Endothelial cell of umbilical vein (primary cell): ENCODE measurements at regions not wholly inside any gene's neighbourhood (a gene's known extent, or its start where the extent isn't known, plus 50 kb on each side); places are given as distances from the start of the nearest gene placed in this dataset.

Experiments used
- BruUV-seq: library from RNA; stranded (reverse); fragments of 400-500 nt; replicated peaks from 2 replicates; lab custom pipeline; 2021; lab: Mats Ljungman, UMichigan
- CTCF ChIA-PET: fragments of 300-600, 350-600 bp; sonication (Branson Sonifier 250); formaldehyde crosslinking; loops from one replicate; lab custom pipeline; 2021; ENCODE audit warnings: antibody characterized with exemption, inconsistent platforms; lab: Charles Lee
- POLR2A ChIA-PET: fragments of 300-600, 350-600 bp; sonication (Branson Sonifier 250); formaldehyde crosslinking; loops from one replicate; lab custom pipeline; 2021; ENCODE audit warnings: antibody characterized with exemption, inconsistent platforms; lab: Charles Lee
- DNase-seq: peaks from one replicate; pipeline ENCODE4 v3.0.0-alpha.2; 2011; ENCODE audit warnings: low read depth, low spot score
- FAIRE-seq: peaks from 2 replicates; lab custom pipeline; 2011; peaks lifted over from hg19 to GRCh38; lab: Jason Lieb, UNC
- H2AFZ ChIP-seq: 2 replicates; pipeline ENCODE4 v1.6.0; 2012; ENCODE audit warnings: low read depth, low read length, control low read depth, inconsistent platforms
- H3K27ac ChIP-seq: 2 replicates; pipeline ENCODE4 v1.5.1; 2011; ENCODE audit warnings: low read depth, mild to moderate bottlenecking, control low read depth, low read length, moderate library complexity; ENCODE audit not compliant: insufficient read depth
- H3K27me3 ChIP-seq, 2 experiments: 2 replicates each; pipeline versions ENCODE4 v1.6.0 to v1.6.1; 2011; ENCODE audit warnings: low read length in 2 of 2, mixed read lengths in 1 of 2; ENCODE audit not compliant: control insufficient read depth in 2 of 2, insufficient read depth in 2 of 2
- H3K36me3 ChIP-seq, 2 experiments: 2 replicates in 1 of 2; 3 replicates in 1 of 2; pipeline ENCODE4 v1.5.1; 2011; ENCODE audit warnings: low read length in 2 of 2, mild to moderate bottlenecking in 1 of 2, moderate library complexity in 1 of 2; ENCODE audit not compliant: control insufficient read depth in 2 of 2, insufficient read depth in 2 of 2; ENCODE audit errors: extremely low read depth in 1 of 2
- H3K4me1 ChIP-seq: 3 replicates; pipeline ENCODE4 v1.5.1; 2011; ENCODE audit warnings: mild to moderate bottlenecking, low read length; ENCODE audit not compliant: control insufficient read depth, insufficient read depth; ENCODE audit errors: extremely low read depth
- H3K4me2 ChIP-seq: 2 replicates; pipeline ENCODE4 v1.6.1; 2011; ENCODE audit warnings: low read length, control low read depth, mixed read lengths; ENCODE audit not compliant: insufficient read depth
- H3K4me3 ChIP-seq, 3 experiments: fragments of 200-600 bp in 1 of 3; sonication (generic), shearing (Covaris generic) in 1 of 3; replicated peaks in 1 of 3; 2 replicates each; pipeline ENCODE4 v1.5.1; 2011 to 2016; ENCODE audit warnings: control low read depth in 3 of 3, low read length in 3 of 3, mild to moderate bottlenecking in 2 of 3, inconsistent platforms in 1 of 3, low read depth in 1 of 3, moderate library complexity in 1 of 3; ENCODE audit not compliant: insufficient read depth in 1 of 3
- H3K79me2 ChIP-seq: 2 replicates; pipeline ENCODE4 v1.6.0; 2012; ENCODE audit warnings: low read length, inconsistent platforms; ENCODE audit not compliant: control insufficient read depth, insufficient read depth
- H3K9ac ChIP-seq: replicated peaks from 2 replicates; pipeline ENCODE3; 2011; ENCODE audit warnings: low read length, control low read depth; ENCODE audit not compliant: insufficient read depth; ENCODE audit errors: extremely low read depth
- H3K9me1 ChIP-seq: replicated peaks from 3 replicates; pipeline ENCODE4 v1.6.0; 2011; ENCODE audit warnings: mild to moderate bottlenecking, low read length; ENCODE audit not compliant: control insufficient read depth, insufficient read depth; ENCODE audit errors: extremely low read depth
- H3K9me3 ChIP-seq: replicated peaks from 2 replicates; pipeline ENCODE4 v1.5.1; 2012; ENCODE audit warnings: low read length, inconsistent platforms; ENCODE audit not compliant: control insufficient read depth, insufficient read depth
- H4K20me1 ChIP-seq: replicated peaks from 2 replicates; pipeline ENCODE3; 2011; ENCODE audit warnings: mild to moderate bottlenecking, low read length; ENCODE audit not compliant: control insufficient read depth, insufficient read depth; ENCODE audit errors: extremely low read depth
- EZH2 ChIP-seq: IDR thresholded peaks from 2 replicates; pipeline ENCODE4 v1.6.1; 2012; ENCODE audit warnings: borderline replicate concordance, low read depth, mild to moderate bottlenecking, moderate library complexity, low read length, inconsistent platforms; ENCODE audit not compliant: severe bottlenecking
- FOS ChIP-seq: IDR thresholded peaks from 2 replicates; pipeline ENCODE4 v1.6.1; 2011; ENCODE audit warnings: mild to moderate bottlenecking, low read length, moderate library complexity, borderline replicate concordance; ENCODE audit not compliant: insufficient read depth
- GATA2 ChIP-seq: IDR thresholded peaks from 2 replicates; pipeline ENCODE4 v1.7.0; 2011; ENCODE audit warnings: low read depth, mild to moderate bottlenecking, moderate library complexity, mixed read lengths, low read length; ENCODE audit not compliant: insufficient read length, insufficient read depth
- JUN ChIP-seq: IDR thresholded peaks from 2 replicates; pipeline ENCODE4 v1.6.1; 2011; ENCODE audit warnings: borderline replicate concordance, low read depth; ENCODE audit not compliant: insufficient read length, insufficient read depth
- MYC ChIP-seq: IDR thresholded peaks from one replicate; pipeline ENCODE4 v1.6.1; 2011; ENCODE audit warnings: mild to moderate bottlenecking, low read depth, low read length
- POLR2A ChIP-seq: IDR thresholded peaks from 2 replicates; pipeline ENCODE4 v1.6.1; 2012; ENCODE audit warnings: low read depth, mild to moderate bottlenecking, control low read depth, low read length
- POLR2AphosphoS5 ChIP-seq: IDR thresholded peaks from 2 replicates; pipeline ENCODE4 v1.6.1; 2012; ENCODE audit warnings: low read depth, mild to moderate bottlenecking, control low read depth, low read length, moderate library complexity; ENCODE audit not compliant: insufficient read depth
- dilution Hi-C: fragments of 300-500 bp; cut with MboI; formaldehyde crosslinking; loops from one replicate; pipeline ENCODE4 v1.15.0; 2019; ENCODE audit warnings: low sequenced_read_pairs; ENCODE audit not compliant: extremely low pct_ligation_motif_present
- intact Hi-C: fragments of 100-400 bp; cut with micrococcal nuclease; formaldehyde crosslinking; loops from one replicate; pipeline ENCODE4 v1.10.0; 2022
- TF ChIP-seq, protein P1 (sequence below), 2 donors: IDR thresholded peaks; 1 replicate in 1 of 2; 2 replicates in 1 of 2; pipeline ENCODE4 v1.5.1; 2011; ENCODE audit warnings: low read length in 2 of 2, mild to moderate bottlenecking in 2 of 2, moderate library complexity in 2 of 2, control low read depth in 1 of 2, inconsistent platforms in 1 of 2, low read depth in 1 of 2; ENCODE audit not compliant: insufficient read depth in 1 of 2; ENCODE audit errors: extremely low read depth in 1 of 2
- TF ChIP-seq, protein P2 (sequence below): IDR thresholded peaks from 2 replicates; pipeline ENCODE4 v1.6.1; 2011; ENCODE audit not compliant: insufficient read depth, insufficient read length

DNA sequence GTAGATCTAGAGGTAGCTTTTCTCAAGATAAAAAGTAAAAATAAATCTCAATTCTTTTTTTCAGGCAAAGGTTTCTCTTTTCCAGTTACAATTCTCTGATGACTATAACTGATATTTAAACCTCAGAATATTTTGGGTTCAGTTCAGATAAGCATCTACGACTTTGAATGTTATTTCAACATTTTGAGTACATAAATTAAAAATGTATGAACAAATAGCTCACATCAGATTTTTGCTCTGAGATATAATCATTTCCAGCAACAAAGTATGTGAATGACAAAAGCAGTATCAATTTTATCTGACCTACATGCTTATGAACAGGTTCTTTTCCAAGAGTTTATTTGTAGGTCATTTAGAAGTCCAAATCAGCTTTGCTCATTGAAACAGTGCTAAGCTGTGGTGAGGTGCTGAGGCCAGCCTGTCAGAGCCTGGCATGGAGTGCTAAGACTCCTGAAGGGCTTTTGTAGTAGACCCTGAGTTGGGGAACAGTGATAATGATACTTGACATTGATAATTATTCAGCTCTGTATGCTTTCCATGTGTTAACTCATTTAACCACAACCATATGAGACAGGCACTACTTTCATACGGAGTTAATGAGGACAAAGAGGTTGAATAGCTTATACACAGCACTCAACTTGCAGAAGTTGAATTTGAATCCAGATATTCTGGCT, 205.0 kb upstream of the DCN start:
- no peaks in the 10 kb centered on the region for H4K20me1 ChIP-seq
- dilution Hi-C loops (no loop called here), intact Hi-C loops (no loop called here)
- no peaks in the 10 kb centered on the region for H3K79me2 ChIP-seq
- no peak for DNase-seq
- no peak for FAIRE-seq
- no peaks in the 10 kb centered on the region for H3K9me3 ChIP-seq
- H3K27ac ChIP-seq, result no peak overlapping the region
- no peaks in the 10 kb centered on the region for H3K27me3 ChIP-seq
- H3K4me2 ChIP-seq, result no peak overlapping the region
- no peaks in the 10 kb centered on the region for H3K4me1 ChIP-seq
- no peak overlapping the region for H3K4me3 ChIP-seq
- no peak overlapping the region for H2AFZ ChIP-seq
- no peak overlapping the region for H3K9ac ChIP-seq
- BruUV-seq, result no TSS peak
- ChIA-PET POLR2A (interaction anchor here (1.3 kb wide), 1 partner anchor 758 kb away, joined by 7 read pairs; the partner anchor contains the start of gene BTG1), CTCF (interaction anchor here (1.3 to 2.2 kb wide), 4 partner anchors 12 to 1183 kb away, joined by 3 to 9 read pairs (median 5); no protein-coding TSS in a partner anchor)
- no peak for TF ChIP-seq GATA2
- TF ChIP-seq, protein P1, sequence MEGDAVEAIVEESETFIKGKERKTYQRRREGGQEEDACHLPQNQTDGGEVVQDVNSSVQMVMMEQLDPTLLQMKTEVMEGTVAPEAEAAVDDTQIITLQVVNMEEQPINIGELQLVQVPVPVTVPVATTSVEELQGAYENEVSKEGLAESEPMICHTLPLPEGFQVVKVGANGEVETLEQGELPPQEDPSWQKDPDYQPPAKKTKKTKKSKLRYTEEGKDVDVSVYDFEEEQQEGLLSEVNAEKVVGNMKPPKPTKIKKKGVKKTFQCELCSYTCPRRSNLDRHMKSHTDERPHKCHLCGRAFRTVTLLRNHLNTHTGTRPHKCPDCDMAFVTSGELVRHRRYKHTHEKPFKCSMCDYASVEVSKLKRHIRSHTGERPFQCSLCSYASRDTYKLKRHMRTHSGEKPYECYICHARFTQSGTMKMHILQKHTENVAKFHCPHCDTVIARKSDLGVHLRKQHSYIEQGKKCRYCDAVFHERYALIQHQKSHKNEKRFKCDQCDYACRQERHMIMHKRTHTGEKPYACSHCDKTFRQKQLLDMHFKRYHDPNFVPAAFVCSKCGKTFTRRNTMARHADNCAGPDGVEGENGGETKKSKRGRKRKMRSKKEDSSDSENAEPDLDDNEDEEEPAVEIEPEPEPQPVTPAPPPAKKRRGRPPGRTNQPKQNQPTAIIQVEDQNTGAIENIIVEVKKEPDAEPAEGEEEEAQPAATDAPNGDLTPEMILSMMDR (IDR thresholded peaks at IDR 0.05; ENCODE audit: extremely low read depth in 1 of 2, insufficient read depth in 1 of 2, low read depth in 1 of 2, low read length in 2 of 2), result no peak
- H3K36me3 ChIP-seq, result no peaks in the 10 kb centered on the region
- no peaks in the 10 kb centered on the region for H3K9me1 ChIP-seq

DNA sequence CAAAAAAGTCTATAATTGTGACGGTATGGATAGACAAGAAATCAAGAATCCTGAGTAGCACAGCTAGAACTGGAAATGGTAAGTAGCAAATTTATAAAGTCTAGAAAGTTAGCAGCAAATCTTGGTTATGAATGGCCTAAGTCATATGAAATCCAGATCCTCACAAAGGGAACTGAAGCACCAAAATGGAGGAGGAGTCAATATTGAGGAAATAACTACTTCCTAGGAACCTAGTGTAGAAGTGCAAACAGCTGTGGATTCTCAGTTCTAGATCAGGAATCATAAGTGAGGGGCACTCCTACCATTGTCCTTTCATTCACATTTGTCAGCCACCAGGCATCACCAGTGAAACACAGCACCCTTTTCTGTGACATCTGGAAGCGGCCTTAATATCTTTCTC, 202.2 kb upstream of the DCN start:
- no peak for FAIRE-seq
- no peaks in the 10 kb centered on the region for H3K9me3 ChIP-seq
- DNase-seq, result no peak
- H3K4me1 ChIP-seq, result peaks cover 8% of the 10 kb centered on the region
- H3K36me3 ChIP-seq, result no peaks in the 10 kb centered on the region
- no peak overlapping the region for H2AFZ ChIP-seq
- no peaks in the 10 kb centered on the region for H3K79me2 ChIP-seq
- intact Hi-C loops (loop anchor here (5.0 kb wide), 2 partner anchors 152 to 822 kb away; no protein-coding TSS in a partner anchor), dilution Hi-C loops (no loop called here)
- no peak overlapping the region for H3K4me2 ChIP-seq
- no peak overlapping the region for H3K9ac ChIP-seq
- ChIA-PET CTCF (no interaction called here), POLR2A (no interaction called here)
- BruUV-seq, result no TSS peak
- TF ChIP-seq JUN (no peak), FOS (no peak), POLR2AphosphoS5 (no peak), EZH2 (no peak), POLR2A (no peak), MYC (no peak), GATA2 (no peak)
- TF ChIP-seq, protein P1 (IDR thresholded peaks at IDR 0.05; ENCODE audit: extremely low read depth in 1 of 2, insufficient read depth in 1 of 2, low read depth in 1 of 2, low read length in 2 of 2), result no peak
- TF ChIP-seq, protein P2, sequence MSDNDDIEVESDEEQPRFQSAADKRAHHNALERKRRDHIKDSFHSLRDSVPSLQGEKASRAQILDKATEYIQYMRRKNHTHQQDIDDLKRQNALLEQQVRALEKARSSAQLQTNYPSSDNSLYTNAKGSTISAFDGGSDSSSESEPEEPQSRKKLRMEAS, result no peak
- H3K27ac ChIP-seq, result no peak overlapping the region
- no peak overlapping the region for H3K4me3 ChIP-seq
- no peaks in the 10 kb centered on the region for H4K20me1 ChIP-seq
- H3K9me1 ChIP-seq, result no peaks in the 10 kb centered on the region
- no peaks in the 10 kb centered on the region for H3K27me3 ChIP-seq
